ENCODE measurements at regions not wholly inside any gene's neighbourhood (a gene's known extent, or its start where the extent isn't known, plus 50 kb on each side); places are given as distances from the start of the nearest gene placed in this dataset.

DNA sequence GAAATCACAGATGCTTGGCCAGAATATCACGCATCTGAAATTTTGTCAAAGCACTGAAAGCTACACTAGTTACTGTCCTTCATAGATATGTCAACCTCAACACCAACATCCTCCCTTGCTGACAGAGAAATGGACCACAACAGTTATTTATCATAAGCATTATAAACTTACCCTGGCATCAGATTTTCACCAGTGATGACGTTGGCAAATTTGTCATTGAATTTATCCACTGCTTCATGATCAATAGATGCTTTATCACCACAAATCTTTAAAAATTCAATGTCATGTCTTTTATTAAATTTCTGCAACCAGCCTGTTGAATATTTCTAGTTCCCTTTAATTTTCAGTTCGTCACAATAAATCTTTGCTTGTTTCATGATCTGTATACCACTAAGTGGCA, 205.7 kb downstream of the GJA1 start:
- Histone ChIP-seq H3K4me3 (ENCODE audit: low read length in 3 of 3) (no peak overlapping the region), H3K27me3 (ENCODE audit: control insufficient read depth, insufficient read depth, low read length) (no peaks in the 10 kb centered on the region), H3K27ac (ENCODE audit: low read depth in 2 of 2, low read length in 2 of 2) (no peak overlapping the region), H3K36me3 (ENCODE audit: control insufficient read depth in 2 of 3, insufficient read depth in 3 of 3, low read length in 3 of 3) (no peaks in the 10 kb centered on the region), H3K9me3 (ENCODE audit: control insufficient read depth in 2 of 3, insufficient read depth in 1 of 3, low read length in 3 of 3) (peaks cover 0 to 5% (median 0%) of the 10 kb centered on the region in 3 donors), H3K4me1 (ENCODE audit: control insufficient read depth in 2 of 3, insufficient read depth in 2 of 3, low read depth in 1 of 3, low read length in 3 of 3) (no peaks in the 10 kb centered on the region), H3K9ac (ENCODE audit: low read length in 3 of 3) (no peak overlapping the region)
- FAIRE-seq (no peak), DNase-seq (no peak)
- intact Hi-C loops (cut with DNase I), result no loop called here
- TF ChIP-seq, protein P1, sequence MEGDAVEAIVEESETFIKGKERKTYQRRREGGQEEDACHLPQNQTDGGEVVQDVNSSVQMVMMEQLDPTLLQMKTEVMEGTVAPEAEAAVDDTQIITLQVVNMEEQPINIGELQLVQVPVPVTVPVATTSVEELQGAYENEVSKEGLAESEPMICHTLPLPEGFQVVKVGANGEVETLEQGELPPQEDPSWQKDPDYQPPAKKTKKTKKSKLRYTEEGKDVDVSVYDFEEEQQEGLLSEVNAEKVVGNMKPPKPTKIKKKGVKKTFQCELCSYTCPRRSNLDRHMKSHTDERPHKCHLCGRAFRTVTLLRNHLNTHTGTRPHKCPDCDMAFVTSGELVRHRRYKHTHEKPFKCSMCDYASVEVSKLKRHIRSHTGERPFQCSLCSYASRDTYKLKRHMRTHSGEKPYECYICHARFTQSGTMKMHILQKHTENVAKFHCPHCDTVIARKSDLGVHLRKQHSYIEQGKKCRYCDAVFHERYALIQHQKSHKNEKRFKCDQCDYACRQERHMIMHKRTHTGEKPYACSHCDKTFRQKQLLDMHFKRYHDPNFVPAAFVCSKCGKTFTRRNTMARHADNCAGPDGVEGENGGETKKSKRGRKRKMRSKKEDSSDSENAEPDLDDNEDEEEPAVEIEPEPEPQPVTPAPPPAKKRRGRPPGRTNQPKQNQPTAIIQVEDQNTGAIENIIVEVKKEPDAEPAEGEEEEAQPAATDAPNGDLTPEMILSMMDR (IDR thresholded peaks at IDR 0.05; ENCODE audit: borderline replicate concordance, extremely low read depth, insufficient read depth), result no peak

DNA sequence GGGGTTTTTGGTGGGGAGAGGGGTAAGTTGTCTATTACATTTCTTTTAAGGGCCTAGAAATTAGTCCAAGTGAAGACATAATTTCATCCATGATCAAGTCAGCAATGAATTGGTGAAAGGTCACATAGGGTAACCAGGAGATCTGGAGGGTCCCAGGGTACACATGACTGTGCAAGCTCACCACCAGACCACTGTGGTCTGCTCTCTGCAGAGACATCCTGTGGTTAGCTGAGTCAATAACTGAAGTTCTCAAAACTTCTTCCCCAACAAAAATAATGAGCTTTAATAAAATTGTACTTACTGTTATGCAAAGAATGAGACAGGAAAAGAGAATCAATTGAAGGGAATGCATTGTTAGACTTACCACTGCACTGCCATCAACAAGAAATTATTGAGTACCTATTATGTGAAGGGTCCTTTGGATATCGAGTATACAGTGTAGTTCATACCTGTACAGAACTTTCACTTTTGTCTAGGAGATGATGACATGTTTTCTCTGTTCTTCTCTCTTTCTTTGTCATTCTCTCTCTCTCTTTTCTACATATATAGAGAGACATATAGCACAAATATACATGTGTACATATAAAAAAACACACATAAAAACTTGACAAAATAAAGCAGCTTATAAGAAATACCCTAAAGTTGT, 209.8 kb downstream of the GJA1 start:
- Histone ChIP-seq H3K27ac (ENCODE audit: low read depth in 2 of 2, low read length in 2 of 2) (no peak overlapping the region), H3K9me3 (ENCODE audit: control insufficient read depth in 2 of 3, insufficient read depth in 1 of 3, low read length in 3 of 3) (no peaks in the 10 kb centered on the region), H3K4me3 (ENCODE audit: low read length in 3 of 3) (no peak overlapping the region), H3K9ac (ENCODE audit: low read length in 3 of 3) (no peak overlapping the region), H3K36me3 (ENCODE audit: control insufficient read depth in 2 of 3, insufficient read depth in 3 of 3, low read length in 3 of 3) (no peaks in the 10 kb centered on the region), H3K27me3 (ENCODE audit: control insufficient read depth, insufficient read depth, low read length) (no peaks in the 10 kb centered on the region), H3K4me1 (ENCODE audit: control insufficient read depth in 2 of 3, insufficient read depth in 2 of 3, low read depth in 1 of 3, low read length in 3 of 3) (no peaks in the 10 kb centered on the region)
- TF ChIP-seq, protein P1 (IDR thresholded peaks at IDR 0.05; ENCODE audit: borderline replicate concordance, extremely low read depth, insufficient read depth), result no peak
- DNase-seq, result no peak
- intact Hi-C loops (cut with DNase I), result no loop called here
- FAIRE-seq, result no peak

DNA sequence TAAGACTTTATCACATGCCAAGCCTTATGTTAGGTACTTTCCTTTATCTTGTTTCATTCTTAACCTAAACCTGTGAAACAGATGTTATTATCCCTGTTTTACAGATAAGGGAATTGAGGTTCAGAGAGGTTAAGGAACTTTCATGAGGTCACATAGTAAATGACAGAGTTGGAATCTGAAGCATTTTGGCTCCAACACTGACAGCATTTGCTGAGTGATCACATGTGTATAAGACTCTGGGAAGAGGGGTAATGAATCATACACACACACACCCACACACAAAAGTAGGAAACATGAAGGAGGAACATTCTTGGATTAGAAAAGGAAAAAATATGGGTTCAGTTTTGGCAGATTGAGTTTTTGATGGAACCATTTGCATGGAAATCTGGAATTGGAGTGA, 212.5 kb downstream of the GJA1 start:
- H3K9ac ChIP-seq (ENCODE audit: low read length in 3 of 3), result no peak overlapping the region
- FAIRE-seq (no peak), DNase-seq (peak in 1 of 5 donors; percentile 23)

More for the DNA sequence above, 212.5 kb downstream of the GJA1 start:
- Histone ChIP-seq H3K4me3 (ENCODE audit: low read length in 3 of 3) (no peak overlapping the region), H3K27me3 (ENCODE audit: control insufficient read depth, insufficient read depth, low read length) (no peaks in the 10 kb centered on the region), H3K9me3 (ENCODE audit: control insufficient read depth in 2 of 3, insufficient read depth in 1 of 3, low read length in 3 of 3) (no peaks in the 10 kb centered on the region), H3K4me1 (ENCODE audit: control insufficient read depth in 2 of 3, insufficient read depth in 2 of 3, low read depth in 1 of 3, low read length in 3 of 3) (no peaks in the 10 kb centered on the region), H3K36me3 (ENCODE audit: control insufficient read depth in 2 of 3, insufficient read depth in 3 of 3, low read length in 3 of 3) (no peaks in the 10 kb centered on the region), H3K27ac (ENCODE audit: low read depth in 2 of 2, low read length in 2 of 2) (no peak overlapping the region)
- TF ChIP-seq, protein P1 (IDR thresholded peaks at IDR 0.05; ENCODE audit: borderline replicate concordance, extremely low read depth, insufficient read depth), result no peak
- intact Hi-C loops (cut with DNase I), result no loop called here
